Activated T-cell treated with anti-CD3 and anti-CD28 coated beads for 4 hours (primary cell): ENCODE measurements at regions not wholly inside any gene's neighbourhood (a gene's known extent, or its start where the extent isn't known, plus 50 kb on each side); places are given as distances from the start of the nearest gene placed in this dataset.

Source experiments
- DNase-seq: peaks from one replicate; pipeline ENCODE4 v3.0.0-alpha.2; 2020

DNA sequence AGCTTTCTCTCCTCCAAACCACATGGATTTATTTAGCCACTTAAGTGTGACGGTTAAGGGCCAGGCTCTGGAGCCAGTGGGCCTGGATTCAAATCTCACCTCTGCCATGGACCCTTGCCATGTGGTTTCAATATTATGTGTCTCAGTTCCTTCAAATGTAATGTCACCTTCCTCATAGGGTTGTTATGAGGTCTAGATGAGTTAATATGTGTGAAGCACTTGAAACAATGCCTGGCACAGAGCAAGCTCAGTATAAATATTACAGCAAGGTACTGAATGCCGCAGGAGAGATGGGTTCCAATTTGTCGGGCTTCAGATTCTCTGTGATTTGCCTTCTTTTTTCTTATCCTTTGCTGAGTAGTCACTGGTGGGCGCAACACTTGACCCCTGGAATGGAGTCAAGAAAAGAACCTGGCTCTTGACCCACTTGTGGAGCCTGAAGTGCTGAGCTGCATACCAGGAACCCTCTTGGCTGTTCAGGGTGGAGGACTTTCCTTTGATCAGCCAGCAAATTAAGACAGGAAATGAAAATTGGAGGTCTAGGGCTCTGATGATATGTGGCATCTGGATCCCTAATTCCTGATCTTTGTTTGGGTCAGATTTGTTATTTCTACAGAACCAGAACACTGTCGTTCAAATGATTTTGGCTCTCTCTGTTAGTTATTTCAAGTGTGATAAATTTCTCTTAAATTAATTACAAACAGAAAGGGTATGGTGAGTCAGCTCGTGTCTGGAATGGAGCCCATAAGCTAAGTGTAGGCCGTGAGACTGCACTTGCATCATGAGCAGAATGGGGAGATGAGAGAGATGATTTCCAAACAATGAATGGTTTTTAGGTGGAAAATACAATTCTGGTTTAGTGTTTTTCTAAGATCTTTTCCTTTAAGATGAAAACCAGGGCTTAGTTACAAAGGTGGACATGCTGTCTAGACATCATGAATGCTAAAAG, 293.0 kb downstream of the KCNS3 start:
- no peak for DNase-seq

DNA sequence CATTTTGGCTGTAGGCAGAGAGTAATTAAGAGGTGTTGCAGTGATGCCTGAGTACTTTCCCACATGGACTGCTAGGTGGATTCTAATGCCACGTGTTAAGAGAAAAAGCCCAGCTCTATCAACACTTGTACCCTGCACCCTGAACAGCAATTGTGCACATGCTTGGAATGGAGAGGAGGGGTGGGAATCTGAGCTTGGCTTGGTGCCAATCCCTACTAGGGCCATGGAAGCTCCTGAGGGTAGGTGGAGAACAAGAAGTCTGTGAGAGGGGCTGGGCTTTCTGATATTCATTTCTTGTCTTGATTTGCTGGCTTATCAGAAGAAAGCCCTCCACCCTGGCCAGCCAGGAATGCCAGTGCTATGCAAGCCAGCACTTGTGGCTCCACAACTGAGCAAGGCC, 292.2 kb downstream of the KCNS3 start:
- no peak for DNase-seq

DNA sequence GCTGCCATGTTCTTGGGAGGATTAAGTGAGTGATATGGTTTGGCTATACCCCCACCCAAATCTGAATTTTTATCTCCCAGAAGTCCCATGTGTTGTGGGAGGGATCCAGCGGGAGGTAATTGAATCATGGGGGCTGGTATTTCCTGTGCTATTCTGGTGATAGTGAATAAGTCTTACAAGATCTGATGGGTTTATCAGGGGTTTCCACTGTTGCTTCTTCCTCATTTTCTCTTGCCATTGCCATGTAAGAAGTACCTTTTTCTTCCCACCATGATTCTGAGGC, 291.4 kb downstream of the KCNS3 start:
- DNase-seq, result no peak

DNA sequence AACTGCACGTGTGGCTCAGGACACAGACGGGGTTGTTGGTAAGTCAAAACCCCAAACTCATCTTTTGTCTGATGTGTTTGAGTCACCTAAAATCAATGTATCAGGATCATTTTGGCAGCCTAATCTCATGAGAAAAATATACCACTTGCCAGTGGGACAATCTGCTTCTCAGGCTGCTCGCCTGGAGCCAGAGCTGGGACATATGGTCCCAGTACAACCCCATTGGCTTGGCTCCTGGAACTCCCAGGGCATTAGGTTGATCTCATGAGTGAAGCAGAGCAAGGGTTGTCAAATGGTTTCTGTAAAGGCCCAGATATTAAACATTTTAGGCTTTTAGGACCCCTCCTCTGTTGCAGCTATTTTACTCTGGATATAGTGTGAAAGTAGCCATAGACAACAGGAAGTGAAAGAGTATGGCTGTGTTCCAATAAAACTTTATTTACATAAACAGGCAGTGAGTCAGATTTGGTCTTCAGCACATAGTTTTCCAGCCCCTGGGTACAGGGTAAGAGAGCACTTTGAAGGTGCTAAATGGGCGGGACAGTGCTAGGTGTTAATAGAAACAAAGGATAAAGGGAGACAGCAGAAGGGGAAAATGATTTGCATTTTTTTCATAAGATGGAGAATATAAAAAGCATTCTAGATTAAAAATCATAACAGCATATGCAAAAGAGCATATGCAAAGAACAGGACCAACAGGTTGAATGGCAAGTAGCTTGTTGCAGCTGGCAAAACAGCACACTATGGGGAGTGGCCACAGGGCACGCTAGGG, 290.8 kb downstream of the KCNS3 start:
- DNase-seq, result no peak

DNA sequence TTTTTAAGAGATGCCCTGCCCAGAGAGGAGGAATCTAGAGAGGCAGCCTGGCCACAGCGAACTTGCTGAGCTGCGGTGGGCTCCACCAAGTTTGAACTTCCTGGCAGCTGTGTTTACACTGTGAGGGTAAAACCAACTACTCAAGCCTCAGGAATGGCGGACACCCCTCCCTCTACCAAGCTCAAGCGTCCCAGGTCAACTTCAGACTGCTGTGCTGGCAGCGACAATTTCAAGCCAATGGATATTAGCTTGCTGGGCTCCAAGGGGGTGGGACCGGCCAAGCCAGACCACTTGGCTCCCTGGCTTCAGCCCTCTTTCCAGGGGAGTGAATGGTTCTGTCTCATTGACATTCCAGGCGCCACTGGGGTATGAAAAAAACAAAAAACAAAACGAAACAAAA, 289.4 kb downstream of the KCNS3 start:
- DNase-seq, result no peak

DNA sequence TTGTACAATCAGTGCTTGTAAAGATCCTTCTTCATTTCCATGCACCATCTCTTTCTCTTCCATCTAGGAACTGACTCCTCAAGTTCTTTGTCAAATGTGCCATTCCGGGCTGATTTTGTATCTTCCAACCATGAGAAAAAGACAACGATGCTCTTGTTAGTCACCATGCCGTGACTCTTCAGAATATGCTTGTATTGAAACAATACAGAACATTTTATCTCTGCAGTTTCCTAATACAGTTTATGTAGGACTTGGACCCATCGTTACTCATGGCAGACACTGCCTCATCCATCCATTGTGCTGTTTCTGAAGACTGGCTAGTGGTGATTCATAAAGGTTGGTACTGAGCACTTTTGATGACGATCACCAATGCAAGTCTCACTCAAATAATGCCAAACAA, 283.2 kb downstream of the KCNS3 start:
- no peak for DNase-seq

DNA sequence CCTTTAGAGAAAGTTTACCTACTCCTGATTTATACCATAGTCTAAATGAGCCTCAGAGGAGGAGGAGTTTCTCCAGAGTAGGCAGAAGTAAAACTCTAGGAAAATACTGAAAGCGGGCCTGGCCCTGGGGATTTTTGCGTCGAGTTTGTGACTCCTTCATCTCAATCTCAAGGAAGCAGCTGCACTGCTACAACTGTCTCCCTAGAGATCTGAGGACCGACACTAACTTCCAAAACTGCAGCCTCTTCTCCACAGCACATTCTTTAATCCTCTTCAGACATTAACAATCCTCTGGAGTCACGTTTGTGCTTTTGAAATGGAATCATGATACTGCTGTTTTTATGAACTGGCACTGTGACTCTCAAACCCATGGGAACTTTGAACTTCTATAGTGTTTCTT, 281.4 kb downstream of the KCNS3 start:
- no peak for DNase-seq

DNA sequence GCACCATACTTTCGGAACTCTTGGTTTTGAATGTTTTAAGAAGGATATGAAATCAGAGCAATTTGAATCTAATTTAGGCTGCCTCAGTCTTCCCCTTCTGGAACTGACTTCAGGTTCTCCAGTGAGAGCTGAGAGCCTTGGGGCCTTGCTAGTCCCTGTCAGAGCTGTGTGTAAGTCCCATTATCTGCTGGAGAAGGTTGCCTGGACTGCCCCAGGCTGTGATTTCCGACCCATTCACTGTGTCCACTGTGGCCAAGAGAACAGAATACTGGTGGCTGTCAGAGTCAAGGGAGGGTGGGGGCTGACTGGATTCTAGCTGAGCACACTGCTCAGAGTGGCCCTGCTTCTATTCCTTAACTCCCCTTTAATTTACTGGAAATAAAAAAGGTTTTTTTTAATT, 278.0 kb downstream of the KCNS3 start:
- DNase-seq, result no peak

DNA sequence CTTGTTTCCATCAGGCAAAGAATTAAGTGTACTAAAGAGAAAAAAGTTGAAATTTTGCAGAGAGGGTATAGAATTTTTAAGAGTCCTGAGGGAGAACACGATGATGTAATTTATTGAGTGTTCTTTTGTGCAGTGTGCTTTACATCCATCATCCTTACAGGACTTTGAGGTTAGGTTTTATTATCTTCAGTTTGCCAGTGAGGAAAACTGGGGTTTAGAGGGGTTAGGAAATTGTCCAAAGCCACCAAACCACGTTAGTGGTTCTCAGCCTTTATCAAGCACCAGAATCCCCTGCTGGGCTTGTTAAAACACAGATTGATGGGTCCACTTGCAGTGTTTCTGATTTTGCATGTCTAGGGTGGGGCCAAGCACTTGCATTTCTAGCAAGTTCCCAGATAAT, 277.5 kb downstream of the KCNS3 start:
- DNase-seq, result no peak

DNA sequence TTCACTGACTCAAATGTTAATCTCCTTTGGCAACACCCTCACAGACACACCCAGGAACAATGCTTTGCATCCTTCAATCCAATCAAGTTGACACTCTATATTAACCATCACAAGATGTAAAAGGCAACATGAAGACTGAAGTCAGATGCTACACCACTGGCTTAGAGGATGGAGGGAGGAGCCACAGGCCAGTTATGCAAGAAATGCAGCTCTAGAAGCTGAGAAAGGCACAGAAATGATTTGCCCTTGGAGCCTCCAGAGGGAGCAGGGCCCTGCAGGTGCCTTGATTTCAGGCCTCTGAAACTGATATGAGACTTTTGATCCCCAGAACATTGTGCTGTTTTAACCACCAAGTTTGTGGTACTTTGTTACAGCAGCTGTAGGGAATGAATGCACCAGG, 276.3 kb downstream of the KCNS3 start:
- no peak for DNase-seq

DNA sequence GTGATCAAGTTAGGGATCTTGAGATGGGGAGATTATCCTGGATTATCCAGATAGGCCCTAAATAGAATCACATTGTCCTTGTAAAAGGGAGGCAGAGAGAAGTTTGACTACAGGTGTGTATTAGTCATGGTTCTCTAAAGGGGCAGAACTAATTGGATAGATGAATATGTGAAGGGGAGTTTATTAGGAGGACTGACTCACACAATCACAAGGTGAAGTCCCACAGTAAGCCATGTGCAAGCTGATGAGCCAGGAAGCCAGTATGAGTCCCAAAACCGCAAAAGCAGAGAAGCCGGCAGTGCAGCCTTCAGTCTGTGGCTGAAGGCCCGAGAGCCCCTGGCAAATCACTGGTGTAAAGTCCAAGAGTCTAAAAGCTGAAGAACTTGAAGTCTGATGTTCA, 275.8 kb downstream of the KCNS3 start:
- DNase-seq, result no peak

DNA sequence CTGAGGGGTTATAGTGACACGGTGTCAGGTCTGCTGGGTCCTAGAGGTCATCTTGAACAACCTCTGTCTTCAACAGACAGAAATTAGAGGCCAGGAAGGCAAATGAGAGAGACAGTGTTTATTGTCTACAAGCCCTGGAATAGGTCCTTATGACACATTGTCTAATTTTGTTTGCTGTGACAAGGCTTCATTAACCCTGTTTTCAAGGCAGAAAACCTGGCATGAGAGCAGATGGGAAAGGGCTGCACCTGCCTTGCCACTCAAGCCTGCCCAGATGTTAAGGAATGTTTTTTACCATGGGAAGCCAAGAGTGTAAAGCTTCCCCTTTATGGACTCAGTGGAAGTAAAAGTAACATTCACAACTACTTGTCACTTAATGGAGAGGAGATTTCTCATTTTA, 275.3 kb downstream of the KCNS3 start:
- no peak for DNase-seq

DNA sequence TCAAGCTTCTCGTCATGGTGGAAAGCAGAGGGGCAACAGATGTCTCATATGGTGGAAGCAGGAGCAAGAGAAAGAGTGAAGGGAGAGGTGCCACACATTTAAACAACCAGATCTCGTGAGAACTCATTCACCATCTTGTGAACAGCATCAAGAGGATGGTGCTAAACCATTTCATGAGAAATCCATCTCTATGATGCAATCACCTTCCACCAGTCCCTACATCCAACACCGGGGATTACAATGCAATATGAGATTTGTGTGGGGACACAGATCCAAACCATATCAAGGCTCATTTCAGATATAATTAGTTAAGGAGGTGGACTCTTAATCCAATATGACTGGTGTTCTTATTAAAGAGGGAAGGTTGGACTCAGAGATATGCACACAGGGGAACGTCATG, 272.8 kb downstream of the KCNS3 start:
- no peak for DNase-seq

DNA sequence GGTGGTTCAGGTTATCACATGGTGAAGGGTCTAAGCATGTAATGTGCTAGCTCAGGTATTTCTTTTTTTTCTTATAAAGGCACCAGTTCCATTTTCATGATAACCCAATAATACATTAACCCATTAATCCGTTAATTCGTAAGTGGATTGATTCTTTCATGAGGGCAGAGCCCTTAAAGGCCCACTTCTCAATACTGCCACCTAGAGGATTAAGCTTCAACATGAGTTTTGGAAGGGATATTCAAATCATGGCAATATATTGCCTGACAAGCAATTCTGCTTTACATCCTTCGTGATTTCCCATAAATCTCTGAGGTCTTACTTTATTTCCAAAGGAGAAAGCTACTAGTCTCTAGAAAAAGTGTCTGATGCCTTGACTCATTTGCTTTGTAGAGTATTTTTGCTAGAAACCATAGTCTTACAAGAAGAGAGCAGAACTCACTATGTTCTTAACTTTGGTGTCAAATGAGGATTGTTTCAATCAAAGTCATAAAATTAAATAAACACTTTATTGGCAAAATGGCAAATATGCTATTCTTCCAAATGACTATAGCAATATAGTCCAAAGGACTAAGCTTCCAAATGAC, 271.3 kb downstream of the KCNS3 start:
- no peak for DNase-seq

DNA sequence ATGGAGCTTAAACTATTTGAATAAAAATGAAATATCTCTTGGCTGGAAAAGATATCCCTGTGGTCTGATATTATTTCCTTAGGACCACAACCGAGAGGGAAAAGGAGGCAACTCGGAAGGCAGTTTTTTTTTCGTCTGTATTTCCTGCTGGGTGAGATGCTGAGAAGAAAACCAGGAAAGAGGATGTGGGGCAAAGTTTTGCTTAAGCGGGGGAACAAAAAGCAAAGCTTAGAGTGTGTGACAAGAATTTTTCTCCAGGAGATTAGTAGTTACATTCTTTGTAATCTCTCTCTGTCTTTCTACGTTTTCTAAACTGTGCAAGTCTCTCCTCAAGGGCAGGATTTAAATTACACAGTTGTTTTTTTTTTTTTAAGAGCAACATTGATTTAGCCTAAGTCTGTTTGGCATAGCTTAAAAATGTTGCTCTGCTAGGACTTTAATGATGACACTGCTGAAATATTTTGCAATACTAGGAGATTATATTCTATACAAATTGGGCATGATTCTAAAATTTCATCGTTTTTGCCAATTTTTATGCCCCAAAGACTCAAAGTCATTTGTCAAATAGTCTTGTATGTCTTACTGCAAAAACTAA, 258.5 kb downstream of the KCNS3 start:
- DNase-seq, result no peak

DNA sequence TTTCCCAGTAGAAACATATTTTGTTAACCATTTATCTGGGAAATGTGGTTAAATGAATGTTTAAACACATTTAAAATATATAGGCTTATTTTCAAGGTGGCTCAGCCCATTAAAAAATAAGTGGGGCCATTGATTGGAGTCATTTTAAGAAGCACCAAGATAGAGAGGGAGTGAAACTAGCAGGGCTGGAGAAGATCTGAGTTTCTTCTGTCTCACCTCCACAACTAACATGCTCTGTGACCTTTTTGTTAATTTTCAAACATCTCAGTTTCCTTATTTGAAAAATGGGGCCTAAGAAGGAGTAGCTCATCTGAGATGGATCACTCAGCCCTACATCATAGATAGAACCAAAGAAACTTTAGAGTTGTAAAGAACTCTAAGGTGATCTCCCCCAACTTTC, 254.8 kb downstream of the KCNS3 start:
- no peak for DNase-seq

DNA sequence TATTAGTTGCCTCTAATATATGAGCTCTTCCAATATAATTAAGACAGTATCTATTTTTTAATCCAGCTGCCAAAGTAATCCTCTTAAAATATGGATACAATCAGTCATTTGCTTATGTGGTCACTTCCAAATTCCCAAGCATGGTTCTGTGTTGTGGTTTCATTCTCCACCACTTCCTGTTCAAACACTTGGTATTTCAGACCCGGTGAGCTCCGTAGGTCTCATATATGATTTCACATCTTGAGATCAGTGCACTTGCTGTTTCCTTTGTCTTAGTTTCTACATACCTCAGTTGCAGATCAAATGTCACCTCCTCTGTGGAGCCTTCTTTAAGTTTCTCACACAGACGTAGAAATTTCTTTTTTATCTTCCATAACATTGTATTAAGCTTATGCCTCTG, 254.2 kb downstream of the KCNS3 start:
- DNase-seq, result no peak

DNA sequence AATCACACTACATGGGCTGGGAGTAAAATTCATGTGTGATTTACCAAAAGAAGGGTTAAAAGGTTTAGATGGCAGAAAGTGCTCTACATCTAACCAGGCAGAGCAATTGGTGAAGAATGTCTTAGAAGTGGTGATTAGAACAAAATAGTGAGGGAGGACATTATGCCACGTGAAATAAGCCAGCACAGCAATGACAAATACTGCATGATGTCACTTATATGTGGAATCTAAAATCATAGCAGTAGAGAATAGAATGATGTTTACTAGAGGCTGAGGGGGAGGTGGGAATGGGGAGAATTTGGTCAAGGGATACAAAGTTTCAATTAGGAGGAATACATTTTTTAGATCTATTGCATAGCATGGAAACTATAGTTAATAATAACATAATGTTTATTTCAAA, 253.3 kb downstream of the KCNS3 start:
- DNase-seq, result no peak

DNA sequence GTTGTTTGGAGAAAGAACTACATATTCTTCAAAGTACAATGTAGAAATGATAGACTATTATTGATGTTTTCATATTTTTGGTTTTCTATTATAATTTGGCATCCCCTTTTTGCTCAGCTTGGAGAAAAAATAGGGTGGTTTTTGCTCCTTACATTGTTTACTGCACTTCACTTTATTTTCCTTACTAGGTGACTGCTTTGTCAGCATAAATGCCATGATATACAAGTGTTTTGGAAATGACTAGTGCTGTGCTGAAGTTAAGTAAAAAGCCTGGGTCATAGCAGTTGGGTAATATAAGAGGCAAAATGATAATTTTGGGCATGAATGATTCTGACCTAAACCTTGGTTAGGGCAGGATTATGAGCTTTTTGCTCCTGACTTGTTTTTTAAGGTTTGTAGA, 250.9 kb downstream of the KCNS3 start:
- no peak for DNase-seq

DNA sequence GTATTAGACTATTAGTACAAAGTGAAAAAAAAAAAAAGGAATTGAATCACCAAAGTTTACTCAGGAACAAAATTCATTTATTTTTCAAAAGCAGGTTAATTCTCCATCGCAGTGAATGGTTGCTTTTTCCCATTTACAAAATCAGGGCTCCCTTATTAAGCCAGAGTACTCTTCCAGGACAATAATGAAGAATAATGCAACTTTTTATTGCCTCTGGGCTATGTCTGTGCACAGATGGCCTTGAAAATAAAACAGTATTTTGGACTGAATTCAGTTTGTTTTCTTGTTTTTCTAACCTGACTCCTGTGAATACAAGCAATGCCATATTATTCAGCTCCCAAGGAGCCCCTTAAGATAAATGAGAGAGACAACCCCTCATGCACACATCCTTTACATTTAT, 246.8 kb downstream of the KCNS3 start:
- DNase-seq, result no peak

DNA sequence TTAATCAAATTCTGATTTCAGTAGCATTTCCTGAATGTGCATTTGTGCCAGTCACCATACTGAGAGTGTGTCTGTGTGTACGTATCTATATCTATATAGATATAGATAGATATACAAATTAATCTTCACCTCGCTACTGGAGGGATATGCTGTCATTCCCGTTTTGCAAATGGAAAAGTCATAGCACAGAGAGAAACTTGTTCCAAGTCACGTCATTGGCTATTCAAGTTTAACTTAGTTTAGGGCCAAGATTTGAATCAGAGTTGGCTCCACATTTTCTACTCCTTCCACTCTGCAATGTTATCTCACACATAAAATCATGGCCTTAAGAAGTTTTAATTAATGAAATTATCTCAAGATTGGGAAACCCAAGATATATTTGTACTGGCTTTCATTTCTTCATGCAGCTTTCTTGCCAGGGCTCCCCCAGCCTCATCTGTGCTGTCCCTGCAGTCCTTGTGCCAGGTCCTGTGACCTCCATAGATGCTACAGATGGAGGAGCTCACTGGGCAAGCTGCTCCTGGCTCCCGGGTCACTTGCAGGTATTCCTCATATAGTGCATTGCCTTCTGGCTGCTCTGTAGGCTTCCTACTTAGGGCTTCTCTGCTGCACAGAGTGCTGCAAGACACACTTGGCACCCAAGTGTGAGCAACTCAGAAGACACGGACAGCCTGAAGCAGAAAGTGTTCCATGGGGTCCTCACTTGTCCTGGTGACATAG, 245.8 kb downstream of the KCNS3 start:
- DNase-seq, result no peak

DNA sequence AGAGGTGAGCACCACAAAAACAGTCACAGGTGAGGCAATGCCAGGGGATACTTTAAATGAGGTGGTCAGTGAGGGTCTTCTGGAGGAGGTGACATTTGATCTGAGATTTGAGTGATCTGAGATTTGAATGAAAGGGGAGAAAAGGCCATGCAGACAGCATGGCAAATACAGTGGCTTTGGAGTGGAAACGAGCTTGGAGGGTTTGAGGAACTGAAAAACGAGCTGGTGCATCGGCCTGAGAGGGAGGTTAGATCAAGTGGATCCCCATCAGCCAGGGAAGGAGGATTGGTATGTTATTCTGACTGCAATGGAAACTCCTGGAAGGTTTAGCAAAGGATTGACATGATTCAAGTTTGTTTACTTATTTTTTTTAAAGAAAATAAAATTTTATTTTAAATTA, 245.1 kb downstream of the KCNS3 start:
- no peak for DNase-seq

DNA sequence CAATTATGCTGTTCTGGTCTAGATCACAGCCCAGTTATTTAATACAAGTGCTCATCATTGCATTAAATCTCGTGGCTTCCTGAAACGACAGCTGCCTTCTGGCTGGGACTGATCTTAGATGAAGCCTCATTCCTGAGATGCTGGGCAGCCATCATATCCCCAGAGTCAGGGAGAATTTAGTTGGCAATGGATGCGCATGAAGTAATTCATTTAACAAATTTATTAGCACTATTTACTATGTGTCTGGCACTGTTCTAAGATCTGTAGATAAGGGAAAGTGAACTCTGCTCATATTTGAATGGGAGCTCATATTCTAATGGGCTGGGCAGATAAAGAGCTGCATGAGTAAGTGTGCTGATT, 244.7 kb downstream of the KCNS3 start:
- no peak for DNase-seq
